ENCODE measurements at regions not wholly inside any gene's neighbourhood (a gene's known extent, or its start where the extent isn't known, plus 50 kb on each side); places are given as distances from the start of the nearest gene placed in this dataset.

DNA sequence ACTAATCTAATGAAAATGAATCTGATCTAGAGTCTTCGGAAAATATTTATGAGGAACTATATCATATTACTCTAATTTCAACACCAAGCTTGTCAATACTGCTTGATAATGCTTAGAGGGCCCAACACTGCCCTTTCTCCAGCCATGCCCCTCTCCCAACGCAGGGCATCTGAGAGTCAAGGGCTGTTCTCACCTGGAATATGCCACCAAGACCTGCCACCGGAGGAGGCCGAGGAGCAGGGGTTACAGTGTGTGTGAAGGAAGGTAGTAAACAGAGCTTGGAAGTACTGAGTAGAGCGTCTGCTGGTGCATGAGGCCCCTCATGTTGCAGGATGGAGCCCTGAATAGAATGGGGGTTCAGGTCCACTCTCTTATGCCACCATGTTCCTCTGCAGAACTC lies 301.3 kb upstream of the MPDZ start:
- Mint-ChIP-seq H3K27me3 (no peaks in the 10 kb centered on the region), H3K36me3 (no peaks in the 10 kb centered on the region), H3K27ac (no peak overlapping the region), H3K4me3 (no peak overlapping the region), H3K9me3 (peaks cover 0 to 24% (median 7%) of the 10 kb centered on the region in 11 donors), H3K4me1 (no peaks in the 10 kb centered on the region)
- POLR2A ChIA-PET = no interaction called here
- no peak for ATAC-seq
- CTCF ChIA-PET = no interaction called here
- no peak overlapping the region for H3K27ac ChIP-seq (ENCODE audit: low read depth, low read length)
- intact Hi-C loops (cut with micrococcal nuclease) = no loop called here
- no peaks in the 10 kb centered on the region for H3K4me1 ChIP-seq (ENCODE audit: control insufficient read depth in 2 of 2, insufficient read depth in 2 of 2, low read length in 2 of 2)
- no peaks in the 10 kb centered on the region for H3K9me3 ChIP-seq (ENCODE audit: control insufficient read depth in 2 of 3, low read length in 3 of 3)
- H3K36me3 ChIP-seq (ENCODE audit: control insufficient read depth in 2 of 3, insufficient read depth in 3 of 3, low read length in 3 of 3) = no peaks in the 10 kb centered on the region
- H3K27me3 ChIP-seq (ENCODE audit: control insufficient read depth in 2 of 2, insufficient read depth in 2 of 2, low read length in 2 of 2) = no peaks in the 10 kb centered on the region
- H3K4me3 ChIP-seq (ENCODE audit: low read length) = no peak overlapping the region
- DNase-seq = no peak

DNA sequence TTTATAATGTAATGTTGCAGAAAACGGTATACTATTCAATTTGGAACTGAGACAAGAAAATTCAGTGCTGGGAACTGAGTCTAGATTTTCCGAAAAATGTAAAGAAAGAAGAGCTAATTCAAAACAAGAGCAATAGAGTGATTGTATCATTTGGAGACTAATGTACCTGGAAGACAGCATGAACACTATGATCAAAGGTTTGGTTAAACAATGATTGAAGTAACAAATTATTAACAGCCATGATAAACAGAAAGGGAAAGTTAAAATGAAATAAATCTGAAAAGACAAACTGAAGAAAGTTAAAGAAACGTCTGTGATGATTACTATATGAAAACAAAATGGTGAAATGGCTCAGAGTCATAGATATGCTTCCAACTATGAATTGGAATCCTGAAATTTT lies 300.6 kb upstream of the MPDZ start:
- no peaks in the 10 kb centered on the region for H3K36me3 Mint-ChIP-seq
- ChIA-PET CTCF (no interaction called here), POLR2A (no interaction called here)
- H3K27ac Mint-ChIP-seq = no peak overlapping the region
- H3K27ac ChIP-seq (ENCODE audit: low read depth, low read length) = no peak overlapping the region
- peaks cover 0 to 23% (median 6%) of the 10 kb centered on the region in 11 donors for H3K9me3 Mint-ChIP-seq
- H3K36me3 ChIP-seq (ENCODE audit: control insufficient read depth in 2 of 3, insufficient read depth in 3 of 3, low read length in 3 of 3) = no peaks in the 10 kb centered on the region
- ATAC-seq (no peak), DNase-seq (no peak)
- H3K27me3 Mint-ChIP-seq = no peaks in the 10 kb centered on the region
- H3K9me3 ChIP-seq (ENCODE audit: control insufficient read depth in 2 of 3, low read length in 3 of 3) = no peaks in the 10 kb centered on the region
- H3K4me3 ChIP-seq (ENCODE audit: low read length) = no peak overlapping the region
- no peaks in the 10 kb centered on the region for H3K4me1 ChIP-seq (ENCODE audit: control insufficient read depth in 2 of 2, insufficient read depth in 2 of 2, low read length in 2 of 2)
- no peaks in the 10 kb centered on the region for H3K4me1 Mint-ChIP-seq
- intact Hi-C loops (cut with micrococcal nuclease) = no loop called here
- H3K4me3 Mint-ChIP-seq = no peak overlapping the region
- no peaks in the 10 kb centered on the region for H3K27me3 ChIP-seq (ENCODE audit: control insufficient read depth in 2 of 2, insufficient read depth in 2 of 2, low read length in 2 of 2)

DNA sequence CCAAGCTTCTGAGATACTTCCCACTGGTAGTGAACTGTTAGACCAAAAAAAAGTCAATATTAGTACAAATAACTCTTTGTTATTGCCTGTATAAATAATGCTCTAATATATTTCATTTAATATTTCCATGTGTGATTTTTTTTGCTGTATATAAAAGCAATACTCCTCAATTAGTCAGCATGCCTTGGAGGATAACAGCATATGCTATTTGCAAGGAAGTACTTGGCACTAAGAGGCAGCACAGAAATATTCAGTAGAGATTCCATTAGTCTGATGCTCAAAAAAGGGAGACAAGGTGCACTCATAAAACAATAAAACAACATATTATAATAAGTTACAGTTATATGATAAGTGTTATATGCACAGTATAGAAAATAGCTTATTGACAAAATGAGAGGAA lies 296.6 kb upstream of the MPDZ start:
- ATAC-seq (no peak), DNase-seq (no peak)
- Histone ChIP-seq H3K4me3 (ENCODE audit: low read length) (no peak overlapping the region), H3K9me3 (ENCODE audit: control insufficient read depth in 2 of 3, low read length in 3 of 3) (no peaks in the 10 kb centered on the region), H3K4me1 (ENCODE audit: control insufficient read depth in 2 of 2, insufficient read depth in 2 of 2, low read length in 2 of 2) (no peaks in the 10 kb centered on the region), H3K27ac (ENCODE audit: low read depth, low read length) (no peak overlapping the region), H3K27me3 (ENCODE audit: control insufficient read depth in 2 of 2, insufficient read depth in 2 of 2, low read length in 2 of 2) (no peaks in the 10 kb centered on the region), H3K36me3 (ENCODE audit: control insufficient read depth in 2 of 3, insufficient read depth in 3 of 3, low read length in 3 of 3) (no peaks in the 10 kb centered on the region)
- Mint-ChIP-seq H3K9me3 (peaks cover 0 to 19% (median 3%) of the 10 kb centered on the region in 11 donors), H3K27me3 (no peaks in the 10 kb centered on the region), H3K36me3 (no peaks in the 10 kb centered on the region), H3K27ac (no peak overlapping the region), H3K4me1 (no peaks in the 10 kb centered on the region), H3K4me3 (no peak overlapping the region)
- POLR2A ChIA-PET = no interaction called here
- intact Hi-C loops (cut with micrococcal nuclease) = no loop called here
- CTCF ChIA-PET = no interaction called here

DNA sequence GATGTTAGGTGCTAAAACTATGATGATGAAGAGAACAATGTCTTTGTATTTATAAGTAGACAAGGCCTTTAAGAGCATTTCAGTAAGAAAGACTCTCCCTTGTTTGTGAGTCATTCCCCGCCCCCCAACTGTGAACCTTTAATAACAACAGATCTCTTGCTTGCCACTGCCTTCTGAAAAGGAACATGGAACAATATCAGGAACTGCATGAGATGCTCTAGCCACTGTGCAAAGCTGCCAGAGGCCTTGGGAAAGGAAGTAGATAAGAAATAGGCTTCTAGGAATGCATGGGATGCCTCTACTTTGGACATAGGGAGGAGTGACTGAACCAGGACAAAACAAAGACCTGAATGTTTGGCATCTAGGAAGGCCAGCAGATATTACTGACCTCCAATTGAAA lies 296.1 kb upstream of the MPDZ start:
- Mint-ChIP-seq H3K27me3 (no peaks in the 10 kb centered on the region), H3K4me3 (no peak overlapping the region), H3K27ac (no peak overlapping the region), H3K9me3 (peaks cover 0 to 19% (median 2%) of the 10 kb centered on the region in 11 donors), H3K36me3 (no peaks in the 10 kb centered on the region), H3K4me1 (no peaks in the 10 kb centered on the region)
- no peaks in the 10 kb centered on the region for H3K36me3 ChIP-seq (ENCODE audit: control insufficient read depth in 2 of 3, insufficient read depth in 3 of 3, low read length in 3 of 3)
- no peaks in the 10 kb centered on the region for H3K9me3 ChIP-seq (ENCODE audit: control insufficient read depth in 2 of 3, low read length in 3 of 3)
- H3K27me3 ChIP-seq (ENCODE audit: control insufficient read depth in 2 of 2, insufficient read depth in 2 of 2, low read length in 2 of 2) = no peaks in the 10 kb centered on the region
- no peak overlapping the region for H3K27ac ChIP-seq (ENCODE audit: low read depth, low read length)
- intact Hi-C loops (cut with micrococcal nuclease) = no loop called here
- no peaks in the 10 kb centered on the region for H3K4me1 ChIP-seq (ENCODE audit: control insufficient read depth in 2 of 2, insufficient read depth in 2 of 2, low read length in 2 of 2)
- ChIA-PET CTCF (no interaction called here), POLR2A (no interaction called here)
- ATAC-seq = no peak
- no peak overlapping the region for H3K4me3 ChIP-seq (ENCODE audit: low read length)
- no peak for DNase-seq

DNA sequence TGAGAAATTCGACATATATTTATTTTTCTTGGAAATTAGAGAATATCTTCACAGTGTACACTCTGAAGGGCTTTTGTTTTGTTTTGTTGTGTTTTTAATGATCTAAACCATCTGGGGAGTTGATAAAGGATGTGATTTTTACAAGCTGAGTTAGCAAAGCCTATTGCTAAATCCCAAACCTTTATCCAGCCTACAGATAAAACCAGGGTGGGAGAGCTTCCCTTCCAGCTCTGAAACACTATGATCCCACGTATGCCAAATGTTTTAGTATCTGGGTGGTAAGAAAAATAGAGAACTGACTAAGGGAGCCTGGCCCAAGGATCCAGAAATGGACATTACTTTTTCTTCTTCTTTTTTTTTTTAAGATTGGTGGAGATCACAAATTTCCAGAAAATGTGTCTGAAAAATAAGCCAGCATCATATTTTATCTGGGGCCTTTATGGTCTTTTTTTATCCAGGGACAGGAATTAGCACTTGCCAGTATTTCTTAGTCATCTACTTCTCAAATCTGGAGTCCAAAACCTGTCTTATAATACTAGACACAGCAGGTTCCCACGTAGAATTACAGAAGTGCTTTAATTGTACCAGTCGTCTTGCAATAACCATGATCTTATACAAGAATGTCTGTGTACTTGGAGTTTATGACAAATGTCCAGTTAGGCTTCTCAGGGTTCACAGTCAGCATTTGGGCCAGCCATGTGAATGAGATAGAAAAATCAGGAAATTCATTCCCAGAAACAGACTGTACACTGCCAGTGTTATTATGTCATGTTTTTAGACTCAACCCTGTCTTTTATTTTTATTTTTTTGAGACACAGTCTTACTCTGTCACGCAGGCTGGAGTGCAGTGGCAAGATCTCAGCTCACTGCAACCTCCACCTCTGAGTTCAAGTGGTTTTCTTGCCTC lies 290.8 kb upstream of the MPDZ start:
- Histone ChIP-seq H3K36me3 (ENCODE audit: control insufficient read depth in 2 of 3, insufficient read depth in 3 of 3, low read length in 3 of 3) (no peaks in the 10 kb centered on the region), H3K27ac (ENCODE audit: low read depth, low read length) (no peak overlapping the region), H3K27me3 (ENCODE audit: control insufficient read depth in 2 of 2, insufficient read depth in 2 of 2, low read length in 2 of 2) (no peaks in the 10 kb centered on the region), H3K9me3 (ENCODE audit: control insufficient read depth in 2 of 3, low read length in 3 of 3) (no peaks in the 10 kb centered on the region), H3K4me1 (ENCODE audit: control insufficient read depth in 2 of 2, insufficient read depth in 2 of 2, low read length in 2 of 2) (no peaks in the 10 kb centered on the region), H3K4me3 (ENCODE audit: low read length) (no peak overlapping the region)
- DNase-seq (no peak), ATAC-seq (no peak)
- POLR2A ChIA-PET = no interaction called here
- H3K27me3 Mint-ChIP-seq = peaks cover 0 to 16% (median 7%) of the 10 kb centered on the region in 5 donors
- H3K27ac Mint-ChIP-seq = no peak overlapping the region
- H3K4me3 Mint-ChIP-seq = no peak overlapping the region
- H3K36me3 Mint-ChIP-seq = no peaks in the 10 kb centered on the region
- H3K9me3 Mint-ChIP-seq = peaks cover 0 to 6% (median 0%) of the 10 kb centered on the region in 11 donors
- intact Hi-C loops (cut with micrococcal nuclease) = no loop called here
- peaks cover 0 to 12% (median 3%) of the 10 kb centered on the region in 7 donors for H3K4me1 Mint-ChIP-seq
- CTCF ChIA-PET = no interaction called here

DNA sequence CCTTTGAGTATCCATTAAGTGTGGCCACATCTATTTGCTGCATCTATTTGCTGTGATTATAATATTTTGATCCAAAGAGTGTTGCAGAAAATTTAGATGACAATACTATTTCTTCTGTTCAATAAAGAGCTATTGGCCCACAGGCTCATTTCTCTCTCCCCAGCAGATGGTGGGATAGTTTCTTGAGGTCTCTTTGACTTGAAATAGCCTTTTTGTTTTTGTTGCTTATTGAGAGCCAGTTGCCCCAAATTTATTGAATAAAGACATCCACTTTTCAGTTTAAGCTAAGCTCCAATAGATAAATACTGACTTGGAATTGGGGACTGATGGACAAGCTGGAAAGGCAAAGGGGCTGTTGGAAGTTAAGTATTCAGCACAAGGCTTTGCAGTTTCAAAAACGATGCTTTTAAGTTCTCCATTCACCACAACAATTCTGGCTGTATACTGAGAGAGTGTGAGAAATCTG lies 290.1 kb upstream of the MPDZ start:
- H3K9me3 Mint-ChIP-seq = peaks cover 0 to 6% (median 0%) of the 10 kb centered on the region in 11 donors
- Histone ChIP-seq H3K27me3 (ENCODE audit: control insufficient read depth in 2 of 2, insufficient read depth in 2 of 2, low read length in 2 of 2) (no peaks in the 10 kb centered on the region), H3K4me1 (ENCODE audit: control insufficient read depth in 2 of 2, insufficient read depth in 2 of 2, low read length in 2 of 2) (no peaks in the 10 kb centered on the region), H3K9me3 (ENCODE audit: control insufficient read depth in 2 of 3, low read length in 3 of 3) (no peaks in the 10 kb centered on the region), H3K27ac (ENCODE audit: low read depth, low read length) (no peak overlapping the region), H3K4me3 (ENCODE audit: low read length) (no peak overlapping the region), H3K36me3 (ENCODE audit: control insufficient read depth in 2 of 3, insufficient read depth in 3 of 3, low read length in 3 of 3) (no peaks in the 10 kb centered on the region)
- no peak for DNase-seq
- peaks cover 0 to 12% (median 3%) of the 10 kb centered on the region in 7 donors for H3K4me1 Mint-ChIP-seq
- no peak for ATAC-seq
- peak overlapping the region in 4 of 10 donors; percentile 37 to 68 (median 62) for H3K4me3 Mint-ChIP-seq
- H3K27ac Mint-ChIP-seq = no peak overlapping the region
- intact Hi-C loops (cut with micrococcal nuclease) = no loop called here
- POLR2A ChIA-PET = no interaction called here
- H3K36me3 Mint-ChIP-seq = no peaks in the 10 kb centered on the region
- CTCF ChIA-PET = no interaction called here
- peaks cover 0 to 16% (median 7%) of the 10 kb centered on the region in 5 donors for H3K27me3 Mint-ChIP-seq
